ENCODE measurements at regions not wholly inside any gene's neighbourhood (a gene's known extent, or its start where the extent isn't known, plus 50 kb on each side); places are given as distances from the start of the nearest gene placed in this dataset.
"Not testable (repeated sequence)": the region's sequence is repeated elsewhere in the genome, so short reads cannot be mapped to it uniquely, and the experiment has no call there.

- no peak for DNase-seq (ENCODE audit: low read depth in 2 of 2)
These were observed 61.5 kb upstream of the UNC93A start for GRCh38 chr6:167229586-167229985.

GRCh38 chr6:167230288-167230687, 60.8 kb upstream of the UNC93A start:
- no peak for DNase-seq (ENCODE audit: low read depth in 2 of 2)

GRCh38 chr6:167232356-167232755, 58.8 kb upstream of the UNC93A start:
- no peak for DNase-seq (ENCODE audit: low read depth in 2 of 2)

- no peak for DNase-seq (ENCODE audit: low read depth in 2 of 2)
These were observed 57.6 kb upstream of the UNC93A start for GRCh38 chr6:167233490-167233889.

- not testable (repeated sequence) for DNase-seq (ENCODE audit: low read depth in 2 of 2)
These were observed 56.5 kb upstream of the UNC93A start for GRCh38 chr6:167234576-167234975.

- DNase-seq (ENCODE audit: low read depth in 2 of 2) = no peak
These were observed 56.1 kb upstream of the UNC93A start for GRCh38 chr6:167235005-167235404.

GRCh38 chr6:167235421-167236238, 55.5 kb upstream of the UNC93A start:
- no peak for DNase-seq (ENCODE audit: low read depth in 2 of 2)

GRCh38 chr6:167236239-167236571, 54.9 kb upstream of the UNC93A start:
- no peak for DNase-seq (ENCODE audit: low read depth in 2 of 2)

- no peak for DNase-seq (ENCODE audit: low read depth in 2 of 2)
These were observed 53.5 kb upstream of the UNC93A start for GRCh38 chr6:167237438-167238145.

- no peak for DNase-seq (ENCODE audit: low read depth in 2 of 2)
These were observed 52.9 kb upstream of the UNC93A start for GRCh38 chr6:167238146-167238693.

GRCh38 chr6:167238694-167239467, 52.2 kb upstream of the UNC93A start:
- no peak for DNase-seq (ENCODE audit: low read depth in 2 of 2)

GRCh38 chr6:167239470-167239869, 51.6 kb upstream of the UNC93A start:
- not testable (repeated sequence) for DNase-seq (ENCODE audit: low read depth in 2 of 2)

- DNase-seq (ENCODE audit: low read depth in 2 of 2) = no peak
These were observed 51.0 kb upstream of the UNC93A start for GRCh38 chr6:167240034-167240541.

Measured in stimulated activated CD4-positive, alpha-beta T cell treated with anti-CD3 and anti-CD28 coated beads, Interleukin-4, amount 100 ng/mL, for 48 hours (primary cell).